ENCODE measurements at regions not wholly inside any gene's neighbourhood (a gene's known extent, or its start where the extent isn't known, plus 50 kb on each side); places are given as distances from the start of the nearest gene placed in this dataset.

- Histone ChIP-seq H3K27ac (ENCODE audit: low read depth, low read length) (no peak overlapping the region), H3K4me2 (ENCODE audit: low read length) (no peak overlapping the region), H3K9me3 (ENCODE audit: control insufficient read depth, insufficient read depth, low read length) (no peaks in the 10 kb centered on the region), H4K20me1 (ENCODE audit: control insufficient read depth, insufficient read depth, low read depth, low read length) (no peaks in the 10 kb centered on the region), H3K27me3 (ENCODE audit: control insufficient read depth, low read length) (no peaks in the 10 kb centered on the region), H3F3A (ENCODE audit: control insufficient read depth, insufficient read depth) (no peaks in the 10 kb centered on the region), H3K79me2 (ENCODE audit: control insufficient read depth, low read length) (no peaks in the 10 kb centered on the region), H3K4me1 (ENCODE audit: control insufficient read depth, low read length) (no peaks in the 10 kb centered on the region), H3K4me3 (ENCODE audit: low read length) (no peak overlapping the region), H3K36me3 (ENCODE audit: control insufficient read depth, low read length) (no peaks in the 10 kb centered on the region), H3K9me2 (replicated peaks; ENCODE audit: control insufficient read depth, low read length) (no peaks in the 10 kb centered on the region)
- TF ChIP-seq EZH2phosphoT487 (IDR thresholded peaks at IDR 0.05; ENCODE audit: borderline replicate concordance, low read length), result no peak
- no peak for TF ChIP-seq CTCF (IDR thresholded peaks at IDR 0.05; ENCODE audit: low read depth, low read length, poor library complexity, severe bottlenecking)
These were observed 999.9 kb downstream of the GLUD2 start for GRCh38 chrX:122047261-122047660.

GRCh38 chrX:122055460-122055859 is 1008.0 kb downstream of the GLUD2 start:
- no peaks in the 10 kb centered on the region for H3F3A ChIP-seq (ENCODE audit: control insufficient read depth, insufficient read depth)
- H3K27me3 ChIP-seq (ENCODE audit: control insufficient read depth, low read length), result no peaks in the 10 kb centered on the region

GRCh38 chrX:122055979-122056715 is 1008.7 kb downstream of the GLUD2 start:
- Histone ChIP-seq H4K20me1 (ENCODE audit: control insufficient read depth, insufficient read depth, low read depth, low read length) (no peaks in the 10 kb centered on the region), H3K4me2 (ENCODE audit: low read length) (no peak overlapping the region), H3K36me3 (ENCODE audit: control insufficient read depth, low read length) (no peaks in the 10 kb centered on the region), H3F3A (ENCODE audit: control insufficient read depth, insufficient read depth) (no peaks in the 10 kb centered on the region), H3K27ac (ENCODE audit: low read depth, low read length) (no peak overlapping the region), H3K9me2 (replicated peaks; ENCODE audit: control insufficient read depth, low read length) (no peaks in the 10 kb centered on the region), H3K4me1 (ENCODE audit: control insufficient read depth, low read length) (no peaks in the 10 kb centered on the region), H3K9me3 (ENCODE audit: control insufficient read depth, insufficient read depth, low read length) (no peaks in the 10 kb centered on the region), H3K27me3 (ENCODE audit: control insufficient read depth, low read length) (no peaks in the 10 kb centered on the region), H3K79me2 (ENCODE audit: control insufficient read depth, low read length) (no peaks in the 10 kb centered on the region), H3K4me3 (ENCODE audit: low read length) (no peak overlapping the region)
- TF ChIP-seq EZH2phosphoT487 (IDR thresholded peaks at IDR 0.05; ENCODE audit: borderline replicate concordance, low read length), result no peak
- TF ChIP-seq CTCF (IDR thresholded peaks at IDR 0.05; ENCODE audit: low read depth, low read length, poor library complexity, severe bottlenecking), result no peak

More at GRCh38 chrX:122055460-122055859, 1008.0 kb downstream of the GLUD2 start:
- H3K4me2 ChIP-seq (ENCODE audit: low read length), result no peak overlapping the region
- H3K79me2 ChIP-seq (ENCODE audit: control insufficient read depth, low read length), result no peaks in the 10 kb centered on the region
- no peaks in the 10 kb centered on the region for H3K36me3 ChIP-seq (ENCODE audit: control insufficient read depth, low read length)
- TF ChIP-seq EZH2phosphoT487 (IDR thresholded peaks at IDR 0.05; ENCODE audit: borderline replicate concordance, low read length), result no peak
- no peak for TF ChIP-seq CTCF (IDR thresholded peaks at IDR 0.05; ENCODE audit: low read depth, low read length, poor library complexity, severe bottlenecking)
- H3K9me3 ChIP-seq (ENCODE audit: control insufficient read depth, insufficient read depth, low read length), result no peaks in the 10 kb centered on the region
- no peak overlapping the region for H3K27ac ChIP-seq (ENCODE audit: low read depth, low read length)
- no peaks in the 10 kb centered on the region for H3K4me1 ChIP-seq (ENCODE audit: control insufficient read depth, low read length)
- no peaks in the 10 kb centered on the region for H4K20me1 ChIP-seq (ENCODE audit: control insufficient read depth, insufficient read depth, low read depth, low read length)
- no peak overlapping the region for H3K4me3 ChIP-seq (ENCODE audit: low read length)
- no peaks in the 10 kb centered on the region for H3K9me2 ChIP-seq (replicated peaks; ENCODE audit: control insufficient read depth, low read length)
